H9 (cell line): ENCODE measurements at regions not wholly inside any gene's neighbourhood (a gene's known extent, or its start where the extent isn't known, plus 50 kb on each side); places are given as distances from the start of the nearest gene placed in this dataset.

Experiments used
- DNase-seq: peaks from one replicate; pipeline ENCODE4 v3.0.0-alpha.2; 2017
- H2AFZ ChIP-seq: one replicate; pipeline ENCODE4 v1.6.1; 2013; ENCODE audit warnings: mild to moderate bottlenecking, low read length, control low read depth, moderate library complexity
- H2AK5ac ChIP-seq: 2 replicates; pipeline ENCODE4 v1.6.1; 2013; ENCODE audit warnings: low read length, control low read depth, mixed read lengths; ENCODE audit not compliant: insufficient read length
- H2BK120ac ChIP-seq: one replicate; pipeline ENCODE4 v1.6.1; 2013; ENCODE audit warnings: low read depth, mild to moderate bottlenecking, low read length, control low read depth, inconsistent platforms; ENCODE audit not compliant: poor library complexity, severe bottlenecking
- H2BK12ac ChIP-seq: 2 replicates; pipeline ENCODE4 v1.6.1; 2013; ENCODE audit warnings: low read length, control low read depth, mixed read lengths, low read depth; ENCODE audit not compliant: insufficient read length
- H2BK15ac ChIP-seq: 2 replicates; pipeline ENCODE4 v1.6.1; 2013; ENCODE audit warnings: low read depth, low read length, control low read depth
- H2BK20ac ChIP-seq: one replicate; pipeline ENCODE4 v1.6.1; 2013; ENCODE audit warnings: low read depth, mild to moderate bottlenecking, low read length, control low read depth, inconsistent platforms; ENCODE audit not compliant: poor library complexity, severe bottlenecking
- H2BK5ac ChIP-seq: 2 replicates; pipeline ENCODE4 v1.6.1; 2013; ENCODE audit warnings: low read length, control low read depth, mixed read lengths; ENCODE audit not compliant: insufficient read length
- H3K14ac ChIP-seq: 2 replicates; pipeline ENCODE4 v1.6.1; 2013; ENCODE audit warnings: low read length, control low read depth; ENCODE audit not compliant: insufficient read depth
- H3K18ac ChIP-seq: 2 replicates; pipeline ENCODE4 v1.6.1; 2013; ENCODE audit warnings: low read depth, mild to moderate bottlenecking, mixed read lengths, low read length, control low read depth; ENCODE audit not compliant: insufficient read length
- H3K23ac ChIP-seq: 2 replicates; pipeline ENCODE4 v1.6.1; 2013; ENCODE audit warnings: low read length, control low read depth, mixed read lengths, low read depth; ENCODE audit not compliant: insufficient read length
- H3K23me2 ChIP-seq: 2 replicates; pipeline ENCODE4 v1.6.1; 2013; ENCODE audit warnings: low read depth, mild to moderate bottlenecking, mixed read lengths, low read length, control low read depth; ENCODE audit not compliant: insufficient read length, poor library complexity, severe bottlenecking
- H3K27ac ChIP-seq: 2 replicates; pipeline ENCODE4 v1.5.1; 2013; ENCODE audit warnings: low read length, control low read depth, mixed read lengths, low read depth; ENCODE audit not compliant: insufficient read length
- H3K27me3 ChIP-seq: 2 replicates; pipeline ENCODE4 v1.6.1; 2013; ENCODE audit warnings: low read length, control low read depth, inconsistent platforms; ENCODE audit not compliant: insufficient read depth
- H3K4ac ChIP-seq: 2 replicates; pipeline ENCODE4 v1.6.1; 2013; ENCODE audit warnings: low read depth, mild to moderate bottlenecking, control low read depth, inconsistent platforms, low read length, moderate library complexity
- H3K4me1 ChIP-seq: 2 replicates; pipeline ENCODE4 v1.6.1; 2013; ENCODE audit warnings: low read length, control low read depth, inconsistent platforms; ENCODE audit not compliant: insufficient read depth
- H3K4me2 ChIP-seq: 2 replicates; pipeline ENCODE4 v1.6.1; 2013; ENCODE audit warnings: low read length, control low read depth, mixed read lengths; ENCODE audit not compliant: insufficient read length, insufficient read depth
- H3K56ac ChIP-seq: 2 replicates; pipeline ENCODE4 v1.6.1; 2013; ENCODE audit warnings: low read depth, mild to moderate bottlenecking, mixed read lengths, low read length, control low read depth; ENCODE audit not compliant: insufficient read length
- H3K79me1 ChIP-seq: 2 replicates; pipeline ENCODE4 v1.6.1; 2013; ENCODE audit warnings: low read depth, mild to moderate bottlenecking, moderate library complexity, low read length, control low read depth, inconsistent platforms; ENCODE audit not compliant: insufficient read depth, poor library complexity, severe bottlenecking
- H3K79me2 ChIP-seq: 2 replicates; pipeline ENCODE4 v1.6.1; 2013; ENCODE audit warnings: low read length, control low read depth, inconsistent platforms; ENCODE audit not compliant: insufficient read depth
- H3K9ac ChIP-seq: 2 replicates; pipeline ENCODE4 v1.6.1; 2013; ENCODE audit warnings: low read length, control low read depth, mixed read lengths; ENCODE audit not compliant: insufficient read length; ENCODE audit errors: extremely low read depth
- H3K9me3 ChIP-seq: one replicate; pipeline ENCODE4 v1.6.1; 2013; ENCODE audit warnings: low read depth, low read length, inconsistent platforms; ENCODE audit not compliant: control insufficient read depth
- H3T11ph ChIP-seq: one replicate; pipeline ENCODE4 v1.6.1; 2013; ENCODE audit warnings: mild to moderate bottlenecking, low read length, control low read depth, inconsistent platforms
- H4K20me1 ChIP-seq: one replicate; pipeline ENCODE4 v1.6.1; 2013; ENCODE audit not compliant: control insufficient read depth, insufficient read length, insufficient read depth
- H4K5ac ChIP-seq: 2 replicates; pipeline ENCODE4 v1.6.1; 2013; ENCODE audit warnings: low read depth, mild to moderate bottlenecking, mixed read lengths, low read length, control low read depth; ENCODE audit not compliant: insufficient read length
- H4K8ac ChIP-seq: replicated peaks from 2 replicates; pipeline ENCODE4 v1.6.1; 2013; ENCODE audit warnings: low read length, control low read depth, mixed read lengths, low read depth; ENCODE audit not compliant: insufficient read length
- H4K91ac ChIP-seq: 2 replicates; pipeline ENCODE4 v1.6.1; 2013; ENCODE audit warnings: low read depth, mild to moderate bottlenecking, moderate library complexity, mixed read lengths, low read length, control low read depth; ENCODE audit not compliant: insufficient read length
- H3K27ac Mint-ChIP-seq, 3 experiments: 2 replicates in 2 of 3; 3 replicates in 1 of 3; pipeline ENCODE4 v1.8.0; 2020 to 2021; ENCODE audit warnings: mixed read lengths in 3 of 3, mild to moderate bottlenecking in 1 of 3, moderate library complexity in 1 of 3
- H3K27me3 Mint-ChIP-seq: 2 replicates; pipeline ENCODE4 v1.8.0; 2021; ENCODE audit warnings: low read depth, mild to moderate bottlenecking, moderate library complexity, mixed read lengths
- H3K36me3 Mint-ChIP-seq, 3 experiments: 2 replicates in 2 of 3; 3 replicates in 1 of 3; pipeline ENCODE4 v1.8.0; 2020 to 2021; ENCODE audit warnings: low read depth in 3 of 3, mixed read lengths in 3 of 3; ENCODE audit not compliant: insufficient read depth in 1 of 3
- H3K4me1 Mint-ChIP-seq, 2 experiments: 2 replicates each; pipeline ENCODE4 v1.8.0; 2020; ENCODE audit warnings: mixed read lengths in 2 of 2
- H3K4me3 Mint-ChIP-seq, 2 experiments: 2 replicates in 1 of 2; 3 replicates in 1 of 2; pipeline ENCODE4 v1.8.0; 2020 to 2021; ENCODE audit warnings: mild to moderate bottlenecking in 2 of 2, mixed read lengths in 2 of 2, moderate library complexity in 1 of 2
- H3K9me3 Mint-ChIP-seq, 2 experiments: 2 replicates in 1 of 2; 3 replicates in 1 of 2; pipeline ENCODE4 v1.8.0; 2020; ENCODE audit warnings: mild to moderate bottlenecking in 2 of 2, mixed read lengths in 2 of 2, moderate library complexity in 1 of 2
- CTCF ChIP-seq: fragments of 200-600 bp; sonication (generic); conservative IDR thresholded peaks from 3 replicates; pipeline ENCODE4 v1.8.0; 2021; ENCODE audit warnings: antibody characterized with exemption, mild to moderate bottlenecking

GRCh38 chr11:101278286-101278685 is 148.7 kb upstream of the PGR start:
- no peak for TF ChIP-seq CTCF
- H3K79me1 ChIP-seq, result no peaks in the 10 kb centered on the region
- H3K4me2 ChIP-seq, result no peak overlapping the region
- H3K36me3 Mint-ChIP-seq, result peaks cover 0 to 5% (median 4%) of the 10 kb centered on the region in 3 experiments; a peak in 1 of 7 replicates
- no peaks in the 10 kb centered on the region for H4K20me1 ChIP-seq
- no peaks in the 10 kb centered on the region for H3K79me2 ChIP-seq
- H3K4me3 Mint-ChIP-seq, result no peak overlapping the region
- no peak overlapping the region for H4K91ac ChIP-seq
- no peaks in the 10 kb centered on the region for H3K27me3 Mint-ChIP-seq
- H3K4me1 Mint-ChIP-seq, result peaks cover 2 to 4% of the 10 kb centered on the region in 2 experiments
- H3K27ac Mint-ChIP-seq, result no peak overlapping the region
- H3K4ac ChIP-seq, result no peak overlapping the region
- no peak overlapping the region for H4K8ac ChIP-seq
- no peaks in the 10 kb centered on the region for H3K23me2 ChIP-seq
- H2BK12ac ChIP-seq, result no peak overlapping the region
- H3K27ac ChIP-seq, result no peak overlapping the region
- peaks cover 0 to 4% of the 10 kb centered on the region in 2 experiments; a peak in 1 of 5 replicates for H3K9me3 Mint-ChIP-seq
- H3K23ac ChIP-seq, result no peak overlapping the region
- no peak overlapping the region for H3K9ac ChIP-seq
- no peaks in the 10 kb centered on the region for H3K9me3 ChIP-seq
- no peak overlapping the region for H2BK15ac ChIP-seq
- H2AFZ ChIP-seq, result no peak overlapping the region
- H3T11ph ChIP-seq, result no peak overlapping the region
- no peak overlapping the region for H2BK20ac ChIP-seq
- H3K4me1 ChIP-seq, result no peaks in the 10 kb centered on the region; the same call in 1 of the 2 replicates
- H3K18ac ChIP-seq, result no peak overlapping the region
- H3K14ac ChIP-seq, result no peak overlapping the region
- H4K5ac ChIP-seq, result no peak overlapping the region
- H3K27me3 ChIP-seq, result no peaks in the 10 kb centered on the region
- H2AK5ac ChIP-seq, result no peak overlapping the region
- no peak overlapping the region for H2BK120ac ChIP-seq
- DNase-seq, result no peak
- H2BK5ac ChIP-seq, result no peak overlapping the region
- H3K56ac ChIP-seq, result no peak overlapping the region
